ENCODE measurements at regions not wholly inside any gene's neighbourhood (a gene's known extent, or its start where the extent isn't known, plus 50 kb on each side); places are given as distances from the start of the nearest gene placed in this dataset.
A peak's percentile ranks its signal among the peaks of the same experiment; 100 is the strongest.

GRCh38 chr3:98980915-98981596 is 79.6 kb upstream of the DCBLD2 start:
- Histone ChIP-seq H4K5ac (ENCODE audit: low read length) (no peak overlapping the region), H3K79me2 (ENCODE audit: control insufficient read depth, insufficient read depth, low read length) (no peaks in the 10 kb centered on the region), H2BK5ac (ENCODE audit: low read length) (no peak overlapping the region), H3K4me1 (ENCODE audit: control insufficient read depth, low read depth, low read length) (peaks cover 2% of the 10 kb centered on the region), H2BK15ac (replicated peaks; ENCODE audit: low read depth) (no peak overlapping the region), H3K27me3 (ENCODE audit: insufficient read depth, low read length, poor library complexity) (no peaks in the 10 kb centered on the region), H3K27ac (ENCODE audit: low read depth, low read length) (no peak overlapping the region), H3K9ac (ENCODE audit: low read length) (no peak overlapping the region), H3K4me2 (ENCODE audit: low read length) (no peak overlapping the region), H3K18ac (ENCODE audit: low read length) (no peak overlapping the region), H2AK5ac (ENCODE audit: low read length) (no peak overlapping the region), H3K56ac (ENCODE audit: low read length) (no peak overlapping the region), H4K8ac (ENCODE audit: low read depth, low read length) (no peak overlapping the region), H3K23ac (ENCODE audit: low read length) (no peak overlapping the region), H3K4ac (ENCODE audit: low read depth, low read length) (no peak overlapping the region), H2BK120ac (ENCODE audit: low read depth, low read length) (no peak overlapping the region), H3K79me1 (ENCODE audit: low read length) (no peaks in the 10 kb centered on the region), H3K4me3 (ENCODE audit: low read length) (no peak overlapping the region), H3K36me3 (ENCODE audit: control insufficient read depth, insufficient read depth, low read length) (no peaks in the 10 kb centered on the region)
- peak; percentile 63 for DNase-seq
- no CpG with 5 or more reads among the region's 2 CpGs for WGBS (ENCODE audit: extremely low coverage, insufficient coverage, low lambda C conversion rate)

- H3K4ac ChIP-seq (ENCODE audit: low read depth, low read length): no peak overlapping the region
- H2BK120ac ChIP-seq (ENCODE audit: low read depth, low read length): no peak overlapping the region
- no peak overlapping the region for H2BK15ac ChIP-seq (replicated peaks; ENCODE audit: low read depth)
- peaks cover 2% of the 10 kb centered on the region for H3K4me1 ChIP-seq (ENCODE audit: control insufficient read depth, low read depth, low read length)
- H3K79me1 ChIP-seq (ENCODE audit: low read length): no peaks in the 10 kb centered on the region
- H2AK5ac ChIP-seq (ENCODE audit: low read length): no peak overlapping the region
- no peak overlapping the region for H3K23ac ChIP-seq (ENCODE audit: low read length)
- no peak overlapping the region for H2BK5ac ChIP-seq (ENCODE audit: low read length)
- H3K18ac ChIP-seq (ENCODE audit: low read length): no peak overlapping the region
- no peaks in the 10 kb centered on the region for H3K36me3 ChIP-seq (ENCODE audit: control insufficient read depth, insufficient read depth, low read length)
- no peaks in the 10 kb centered on the region for H3K27me3 ChIP-seq (ENCODE audit: insufficient read depth, low read length, poor library complexity)
- no peak overlapping the region for H3K56ac ChIP-seq (ENCODE audit: low read length)
- H4K5ac ChIP-seq (ENCODE audit: low read length): no peak overlapping the region
- no peak overlapping the region for H3K4me3 ChIP-seq (ENCODE audit: low read length)
- no peak overlapping the region for H3K27ac ChIP-seq (ENCODE audit: low read depth, low read length)
- H3K79me2 ChIP-seq (ENCODE audit: control insufficient read depth, insufficient read depth, low read length): no peaks in the 10 kb centered on the region
- no peak overlapping the region for H3K4me2 ChIP-seq (ENCODE audit: low read length)
- H3K9ac ChIP-seq (ENCODE audit: low read length): no peak overlapping the region
- no CpG with 5 or more reads among the region's 1 CpG for WGBS (ENCODE audit: extremely low coverage, insufficient coverage, low lambda C conversion rate)
- no peak overlapping the region for H4K8ac ChIP-seq (ENCODE audit: low read depth, low read length)
- DNase-seq: no peak
Measured at GRCh38 chr3:98979296-98979695, 77.8 kb upstream of the DCBLD2 start.

- H2AK5ac ChIP-seq (ENCODE audit: low read length): no peak overlapping the region
- H3K4me3 ChIP-seq (ENCODE audit: low read length): no peak overlapping the region
- DNase-seq: no peak
- H3K4me2 ChIP-seq (ENCODE audit: low read length): no peak overlapping the region
- no peak overlapping the region for H3K9ac ChIP-seq (ENCODE audit: low read length)
- peaks cover 2% of the 10 kb centered on the region for H3K4me1 ChIP-seq (ENCODE audit: control insufficient read depth, low read depth, low read length)
- no peak overlapping the region for H4K5ac ChIP-seq (ENCODE audit: low read length)
- H3K36me3 ChIP-seq (ENCODE audit: control insufficient read depth, insufficient read depth, low read length): no peaks in the 10 kb centered on the region
- H3K56ac ChIP-seq (ENCODE audit: low read length): no peak overlapping the region
- no peak overlapping the region for H2BK120ac ChIP-seq (ENCODE audit: low read depth, low read length)
- no peak overlapping the region for H3K18ac ChIP-seq (ENCODE audit: low read length)
- no peak overlapping the region for H3K23ac ChIP-seq (ENCODE audit: low read length)
- no peaks in the 10 kb centered on the region for H3K79me2 ChIP-seq (ENCODE audit: control insufficient read depth, insufficient read depth, low read length)
- no peak overlapping the region for H3K27ac ChIP-seq (ENCODE audit: low read depth, low read length)
- no peak overlapping the region for H2BK5ac ChIP-seq (ENCODE audit: low read length)
- no peak overlapping the region for H3K4ac ChIP-seq (ENCODE audit: low read depth, low read length)
- H3K79me1 ChIP-seq (ENCODE audit: low read length): no peaks in the 10 kb centered on the region
- no CpG with 5 or more reads among the region's 3 CpGs for WGBS (ENCODE audit: extremely low coverage, insufficient coverage, low lambda C conversion rate)
- no peaks in the 10 kb centered on the region for H3K27me3 ChIP-seq (ENCODE audit: insufficient read depth, low read length, poor library complexity)
- no peak overlapping the region for H4K8ac ChIP-seq (ENCODE audit: low read depth, low read length)
- no peak overlapping the region for H2BK15ac ChIP-seq (replicated peaks; ENCODE audit: low read depth)
Measured at GRCh38 chr3:98978068-98978811, 76.7 kb upstream of the DCBLD2 start.

- Histone ChIP-seq H2BK5ac (ENCODE audit: low read length) (no peak overlapping the region), H3K36me3 (ENCODE audit: control insufficient read depth, insufficient read depth, low read length) (no peaks in the 10 kb centered on the region), H3K27me3 (ENCODE audit: insufficient read depth, low read length, poor library complexity) (no peaks in the 10 kb centered on the region), H4K5ac (ENCODE audit: low read length) (no peak overlapping the region), H3K79me2 (ENCODE audit: control insufficient read depth, insufficient read depth, low read length) (no peaks in the 10 kb centered on the region), H3K27ac (ENCODE audit: low read depth, low read length) (no peak overlapping the region), H3K4me2 (ENCODE audit: low read length) (no peak overlapping the region), H3K56ac (ENCODE audit: low read length) (no peak overlapping the region), H3K79me1 (ENCODE audit: low read length) (no peaks in the 10 kb centered on the region), H2BK120ac (ENCODE audit: low read depth, low read length) (no peak overlapping the region), H3K4me1 (ENCODE audit: control insufficient read depth, low read depth, low read length) (peaks cover 2% of the 10 kb centered on the region), H2BK15ac (replicated peaks; ENCODE audit: low read depth) (no peak overlapping the region), H3K18ac (ENCODE audit: low read length) (no peak overlapping the region), H3K9ac (ENCODE audit: low read length) (no peak overlapping the region), H2AK5ac (ENCODE audit: low read length) (no peak overlapping the region), H3K4me3 (ENCODE audit: low read length) (no peak overlapping the region), H4K8ac (ENCODE audit: low read depth, low read length) (no peak overlapping the region), H3K23ac (ENCODE audit: low read length) (no peak overlapping the region), H3K4ac (ENCODE audit: low read depth, low read length) (no peak overlapping the region)
- no CpG with 5 or more reads among the region's 2 CpGs for WGBS (ENCODE audit: extremely low coverage, insufficient coverage, low lambda C conversion rate)
- no peak for DNase-seq
Measured at GRCh38 chr3:98977520-98977919, 76.0 kb upstream of the DCBLD2 start.

- Histone ChIP-seq H3K4ac (ENCODE audit: low read depth, low read length) (no peak overlapping the region), H3K27ac (ENCODE audit: low read depth, low read length) (no peak overlapping the region), H3K56ac (ENCODE audit: low read length) (no peak overlapping the region), H3K4me1 (ENCODE audit: control insufficient read depth, low read depth, low read length) (no peaks in the 10 kb centered on the region), H3K27me3 (ENCODE audit: insufficient read depth, low read length, poor library complexity) (no peaks in the 10 kb centered on the region), H3K23ac (ENCODE audit: low read length) (no peak overlapping the region), H3K79me1 (ENCODE audit: low read length) (no peaks in the 10 kb centered on the region), H3K4me3 (ENCODE audit: low read length) (no peak overlapping the region), H2BK15ac (replicated peaks; ENCODE audit: low read depth) (no peak overlapping the region), H3K4me2 (ENCODE audit: low read length) (no peak overlapping the region), H4K5ac (ENCODE audit: low read length) (no peak overlapping the region), H4K8ac (ENCODE audit: low read depth, low read length) (no peak overlapping the region), H3K9ac (ENCODE audit: low read length) (no peak overlapping the region), H2AK5ac (ENCODE audit: low read length) (no peak overlapping the region), H3K36me3 (ENCODE audit: control insufficient read depth, insufficient read depth, low read length) (no peaks in the 10 kb centered on the region), H2BK5ac (ENCODE audit: low read length) (no peak overlapping the region), H3K79me2 (ENCODE audit: control insufficient read depth, insufficient read depth, low read length) (no peaks in the 10 kb centered on the region), H3K18ac (ENCODE audit: low read length) (no peak overlapping the region), H2BK120ac (ENCODE audit: low read depth, low read length) (no peak overlapping the region)
- DNase-seq: no peak
Measured at GRCh38 chr3:98974442-98974841, 72.9 kb upstream of the DCBLD2 start.

GRCh38 chr3:98972720-98973119 is 71.2 kb upstream of the DCBLD2 start:
- no peak overlapping the region for H3K18ac ChIP-seq (ENCODE audit: low read length)
- no peak overlapping the region for H2AK5ac ChIP-seq (ENCODE audit: low read length)
- H4K8ac ChIP-seq (ENCODE audit: low read depth, low read length): no peak overlapping the region
- H3K27me3 ChIP-seq (ENCODE audit: insufficient read depth, low read length, poor library complexity): no peaks in the 10 kb centered on the region
- no peak overlapping the region for H3K56ac ChIP-seq (ENCODE audit: low read length)
- H4K5ac ChIP-seq (ENCODE audit: low read length): no peak overlapping the region
- no CpG with 5 or more reads among the region's 3 CpGs for WGBS (ENCODE audit: extremely low coverage, insufficient coverage, low lambda C conversion rate)
- no peaks in the 10 kb centered on the region for H3K36me3 ChIP-seq (ENCODE audit: control insufficient read depth, insufficient read depth, low read length)
- no peak overlapping the region for H2BK15ac ChIP-seq (replicated peaks; ENCODE audit: low read depth)
- DNase-seq: no peak
- no peak overlapping the region for H2BK5ac ChIP-seq (ENCODE audit: low read length)
- H3K23ac ChIP-seq (ENCODE audit: low read length): no peak overlapping the region
- no peak overlapping the region for H3K4ac ChIP-seq (ENCODE audit: low read depth, low read length)
- no peak overlapping the region for H3K9ac ChIP-seq (ENCODE audit: low read length)
- no peak overlapping the region for H3K27ac ChIP-seq (ENCODE audit: low read depth, low read length)
- H3K4me1 ChIP-seq (ENCODE audit: control insufficient read depth, low read depth, low read length): no peaks in the 10 kb centered on the region
- H3K4me2 ChIP-seq (ENCODE audit: low read length): no peak overlapping the region
- no peaks in the 10 kb centered on the region for H3K79me2 ChIP-seq (ENCODE audit: control insufficient read depth, insufficient read depth, low read length)
- H2BK120ac ChIP-seq (ENCODE audit: low read depth, low read length): no peak overlapping the region
- H3K4me3 ChIP-seq (ENCODE audit: low read length): no peak overlapping the region
- no peaks in the 10 kb centered on the region for H3K79me1 ChIP-seq (ENCODE audit: low read length)
